ENCODE measurements at regions not wholly inside any gene's neighbourhood (a gene's known extent, or its start where the extent isn't known, plus 50 kb on each side); places are given as distances from the start of the nearest gene placed in this dataset.

- DNase-seq (ENCODE audit: low read depth), result no peak
- H3K4me3 ChIP-seq (ENCODE audit: control insufficient read depth, low read depth, low read length), result no peak overlapping the region
- TF ChIP-seq CTCF (IDR thresholded peaks at IDR 0.05; ENCODE audit: control insufficient read depth, insufficient read depth, low read depth, low read length, missing control alignments), result no peak
Measured at GRCh38 chr1:208918160-208918559, 665.4 kb upstream of the CAMK1G start.

- H3K4me3 ChIP-seq (ENCODE audit: control insufficient read depth, low read depth, low read length), result no peak overlapping the region
- no peak for DNase-seq (ENCODE audit: low read depth)
- no peak for TF ChIP-seq CTCF (IDR thresholded peaks at IDR 0.05; ENCODE audit: control insufficient read depth, insufficient read depth, low read depth, low read length, missing control alignments)
Measured at GRCh38 chr1:208919371-208919770, 664.1 kb upstream of the CAMK1G start.

GRCh38 chr1:208921259-208921658 lies 662.3 kb upstream of the CAMK1G start:
- DNase-seq (ENCODE audit: low read depth), result no peak
- no peak for TF ChIP-seq CTCF (IDR thresholded peaks at IDR 0.05; ENCODE audit: control insufficient read depth, insufficient read depth, low read depth, low read length, missing control alignments)

GRCh38 chr1:208923456-208923855 lies 660.1 kb upstream of the CAMK1G start:
- no peak for TF ChIP-seq CTCF (IDR thresholded peaks at IDR 0.05; ENCODE audit: control insufficient read depth, insufficient read depth, low read depth, low read length, missing control alignments)
- DNase-seq (ENCODE audit: low read depth), result no peak
- no peak overlapping the region for H3K4me3 ChIP-seq (ENCODE audit: control insufficient read depth, low read depth, low read length)

More at GRCh38 chr1:208921259-208921658, 662.3 kb upstream of the CAMK1G start:
- no peak overlapping the region for H3K4me3 ChIP-seq (ENCODE audit: control insufficient read depth, low read depth, low read length)

- no peak overlapping the region for H3K4me3 ChIP-seq (ENCODE audit: control insufficient read depth, low read depth, low read length)
- TF ChIP-seq CTCF (IDR thresholded peaks at IDR 0.05; ENCODE audit: control insufficient read depth, insufficient read depth, low read depth, low read length, missing control alignments), result no peak
- DNase-seq (ENCODE audit: low read depth), result no peak
Measured at GRCh38 chr1:208923946-208924720, 659.4 kb upstream of the CAMK1G start.

- no peak for TF ChIP-seq CTCF (IDR thresholded peaks at IDR 0.05; ENCODE audit: control insufficient read depth, insufficient read depth, low read depth, low read length, missing control alignments)
Measured at GRCh38 chr1:208924928-208925327, 658.6 kb upstream of the CAMK1G start.

More at GRCh38 chr1:208924928-208925327, 658.6 kb upstream of the CAMK1G start:
- H3K4me3 ChIP-seq (ENCODE audit: control insufficient read depth, low read depth, low read length), result no peak overlapping the region
- DNase-seq (ENCODE audit: low read depth), result no peak

Measured in AG09309 (cell line).